GM12874 (cell line): ENCODE measurements at regions not wholly inside any gene's neighbourhood (a gene's known extent, or its start where the extent isn't known, plus 50 kb on each side); places are given as distances from the start of the nearest gene placed in this dataset.

Experiments
- CTCF ChIP-seq: IDR thresholded peaks from 2 replicates; pipeline ENCODE4 v1.5.1; 2011; ENCODE audit warnings: low read depth, mild to moderate bottlenecking, control low read depth, low read length, moderate library complexity; ENCODE audit not compliant: insufficient read depth

- TF ChIP-seq CTCF, result no peak
Measured at GRCh38 chr13:78254113-78254512, 335.5 kb upstream of the EDNRB start.

GRCh38 chr13:78247362-78247761 is 328.7 kb upstream of the EDNRB start:
- no peak for TF ChIP-seq CTCF

- peak; percentile 69 for TF ChIP-seq CTCF
Measured at GRCh38 chr13:78241278-78241919, 322.8 kb upstream of the EDNRB start.

- TF ChIP-seq CTCF, result no peak
Measured at GRCh38 chr13:78239714-78240113, 321.1 kb upstream of the EDNRB start.

- no peak for TF ChIP-seq CTCF
Measured at GRCh38 chr13:78238911-78239310, 320.3 kb upstream of the EDNRB start.

GRCh38 chr13:78228940-78229339 is 310.3 kb upstream of the EDNRB start:
- TF ChIP-seq CTCF, result no peak

- no peak for TF ChIP-seq CTCF
Measured at GRCh38 chr13:78228211-78228610, 309.6 kb upstream of the EDNRB start.

GRCh38 chr13:78227709-78228108 is 309.1 kb upstream of the EDNRB start:
- TF ChIP-seq CTCF, result no peak
